Skeletal muscle tissue (tissue), 3 donors: ENCODE measurements at regions not wholly inside any gene's neighbourhood (a gene's known extent, or its start where the extent isn't known, plus 50 kb on each side); places are given as distances from the start of the nearest gene placed in this dataset.

Experiments
- H3K27ac ChIP-seq: one replicate; pipeline ENCODE4 v1.7.0; 2013; ENCODE audit warnings: mild to moderate bottlenecking, low read depth, low read length, inconsistent platforms
- H3K27me3 ChIP-seq, 3 donors: one replicate each; pipeline ENCODE4 v1.7.0; 2013; ENCODE audit warnings: low read length in 3 of 3; ENCODE audit not compliant: control insufficient read depth in 3 of 3, insufficient read depth in 3 of 3
- H3K36me3 ChIP-seq, 3 donors: one replicate each; pipeline ENCODE4 v1.7.0; 2013; ENCODE audit warnings: low read length in 3 of 3; ENCODE audit not compliant: control insufficient read depth in 3 of 3, insufficient read depth in 3 of 3
- H3K4me1 ChIP-seq, 3 donors: one replicate each; pipeline ENCODE4 v1.7.0; 2013; ENCODE audit warnings: low read length in 3 of 3, mild to moderate bottlenecking in 3 of 3; ENCODE audit not compliant: control insufficient read depth in 3 of 3, insufficient read depth in 3 of 3
- H3K4me3 ChIP-seq, 3 donors: one replicate each; pipeline ENCODE4 v1.7.0; 2013; ENCODE audit warnings: low read length in 3 of 3
- H3K9ac ChIP-seq, 3 donors: one replicate each; pipeline ENCODE4 v1.7.0; 2013; ENCODE audit warnings: low read length in 3 of 3, mild to moderate bottlenecking in 3 of 3, moderate library complexity in 2 of 3, low read depth in 1 of 3
- H3K9me3 ChIP-seq, 3 donors: one replicate each; pipeline ENCODE4 v1.7.0; 2013; ENCODE audit warnings: low read length in 3 of 3; ENCODE audit not compliant: control insufficient read depth in 3 of 3
- donor health status: Osteomylitis.

DNA sequence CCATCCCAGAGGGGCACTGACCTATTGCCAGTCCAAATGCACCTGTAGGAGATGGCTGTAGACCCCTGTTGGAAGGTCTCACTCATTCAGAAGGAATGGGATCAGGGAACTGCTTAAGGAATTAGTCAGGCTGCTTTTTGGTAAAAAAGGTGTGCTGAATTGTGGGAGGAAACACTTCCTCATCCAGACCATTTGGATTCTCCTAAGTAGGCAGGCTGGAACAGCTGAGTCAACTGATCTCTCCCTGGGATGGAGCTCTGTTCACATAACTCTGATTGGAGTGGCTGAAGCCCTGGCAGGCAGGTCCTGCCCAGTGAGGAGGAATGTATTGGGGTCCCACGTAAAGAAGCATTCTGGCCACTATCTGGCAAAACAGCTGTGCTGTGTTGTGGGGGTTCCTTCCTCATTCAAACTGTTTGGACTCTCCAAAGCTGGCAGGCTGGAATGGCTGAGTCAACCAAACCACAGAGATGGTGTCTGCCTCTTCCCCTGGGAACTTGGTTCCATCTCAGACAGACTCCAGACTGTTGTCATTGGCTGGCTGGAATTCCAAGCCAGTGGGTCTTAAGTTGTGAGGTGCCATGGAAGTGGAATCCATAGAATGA lies 70.7 kb upstream of the PDC start:
- Histone ChIP-seq H3K9me3 (no peaks in the 10 kb centered on the region), H3K9ac (no peak overlapping the region), H3K4me1 (no peaks in the 10 kb centered on the region), H3K27ac (no peak overlapping the region), H3K4me3 (no peak overlapping the region), H3K36me3 (no peaks in the 10 kb centered on the region), H3K27me3 (no peaks in the 10 kb centered on the region)

DNA sequence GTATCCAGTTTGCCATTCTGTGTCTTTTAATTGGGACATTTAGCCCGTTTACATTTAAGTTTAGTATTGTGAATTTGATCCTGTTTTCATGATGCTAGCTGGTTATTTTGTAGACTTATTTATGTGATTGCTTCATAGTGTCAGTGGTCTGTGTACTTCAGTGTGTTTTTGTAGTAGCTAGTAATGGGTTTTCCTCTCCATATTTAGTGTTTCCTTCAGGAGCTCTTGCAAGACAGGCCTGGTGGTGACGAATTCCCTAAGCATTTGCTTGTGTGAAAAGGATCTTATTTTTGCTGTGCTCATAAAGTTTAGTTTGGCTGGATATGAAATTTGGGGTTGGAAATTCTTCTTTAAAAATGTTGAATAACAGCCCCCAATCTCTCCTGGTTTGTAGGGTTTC lies 69.2 kb upstream of the PDC start:
- no peaks in the 10 kb centered on the region for H3K27me3 ChIP-seq
- H3K36me3 ChIP-seq = no peaks in the 10 kb centered on the region
- no peaks in the 10 kb centered on the region for H3K9me3 ChIP-seq
- H3K4me3 ChIP-seq = no peak overlapping the region
- no peak overlapping the region for H3K9ac ChIP-seq
- H3K27ac ChIP-seq = no peak overlapping the region
- no peaks in the 10 kb centered on the region for H3K4me1 ChIP-seq

DNA sequence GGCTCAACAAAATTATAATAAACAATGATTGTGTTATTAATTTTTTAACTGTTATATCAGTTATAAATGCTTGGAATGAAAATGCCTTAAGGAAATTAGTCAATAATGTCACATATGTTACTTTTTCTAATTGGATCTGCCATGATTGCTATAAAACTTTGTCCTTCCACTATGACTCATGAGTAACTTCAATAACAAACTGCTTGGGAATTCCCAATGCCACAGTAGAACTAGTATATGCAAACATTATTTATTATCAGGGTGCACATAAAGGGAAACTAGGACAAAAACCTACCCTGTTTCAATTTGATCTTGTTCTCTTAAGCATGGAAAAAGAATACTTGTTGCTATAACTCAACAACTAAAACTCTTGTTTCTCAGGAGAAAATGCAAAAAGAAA lies 59.1 kb upstream of the PDC start:
- no peak overlapping the region for H3K27ac ChIP-seq
- no peaks in the 10 kb centered on the region for H3K36me3 ChIP-seq
- H3K4me3 ChIP-seq = no peak overlapping the region
- no peaks in the 10 kb centered on the region for H3K4me1 ChIP-seq
- no peak overlapping the region for H3K9ac ChIP-seq
- H3K9me3 ChIP-seq = peaks cover 0 to 2% (median 2%) of the 10 kb centered on the region in 3 donors
- H3K27me3 ChIP-seq = no peaks in the 10 kb centered on the region

DNA sequence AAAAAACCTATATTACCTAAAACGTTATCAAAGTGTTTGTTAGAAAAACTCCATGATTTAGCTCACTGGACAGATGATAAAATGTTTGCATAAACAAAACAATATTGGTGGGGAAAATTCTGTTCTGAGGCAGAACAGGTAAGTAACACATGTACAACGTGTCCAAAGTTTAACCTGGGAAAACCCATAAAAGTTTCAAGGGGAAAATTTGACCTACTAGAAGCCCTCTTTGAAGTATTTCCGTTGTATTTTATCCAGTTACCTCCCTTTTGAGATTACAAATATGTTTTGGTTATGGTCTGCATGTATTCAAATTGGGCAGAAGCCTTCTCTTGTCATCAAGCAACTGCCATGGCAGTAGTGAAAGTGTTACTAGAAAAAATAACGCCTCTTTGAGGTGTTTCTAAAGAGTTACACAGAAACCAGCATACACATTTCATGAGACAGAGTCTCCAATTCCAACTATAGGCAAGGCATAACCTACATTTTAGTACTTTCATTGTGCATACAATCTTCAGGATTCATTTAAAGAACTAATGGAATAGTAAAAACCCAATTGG lies 58.0 kb upstream of the PDC start:
- H3K9ac ChIP-seq = no peak overlapping the region
- no peak overlapping the region for H3K4me3 ChIP-seq
- H3K36me3 ChIP-seq = no peaks in the 10 kb centered on the region
- no peaks in the 10 kb centered on the region for H3K4me1 ChIP-seq
- H3K27ac ChIP-seq = no peak overlapping the region
- H3K27me3 ChIP-seq = no peaks in the 10 kb centered on the region
- peaks cover 0 to 2% (median 2%) of the 10 kb centered on the region in 3 donors for H3K9me3 ChIP-seq

DNA sequence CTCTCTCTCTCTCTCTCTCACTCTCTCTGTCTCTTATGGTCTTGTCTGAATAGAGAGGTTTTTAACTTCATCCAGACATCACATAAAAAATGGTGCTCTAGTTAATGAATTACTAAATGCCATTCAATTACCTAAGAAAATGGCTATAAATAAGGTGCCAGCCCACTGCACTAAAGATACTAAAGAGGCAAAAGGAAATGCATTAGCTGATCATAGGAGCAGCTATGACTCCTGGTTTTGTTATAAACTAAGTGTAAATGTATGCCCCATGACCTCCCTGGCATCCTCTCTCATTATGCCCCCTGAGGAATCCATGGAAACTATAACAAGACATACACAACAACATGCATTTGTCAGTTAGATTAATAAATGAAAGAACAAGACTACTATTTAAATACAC lies 57.5 kb upstream of the PDC start:
- Histone ChIP-seq H3K4me1 (no peaks in the 10 kb centered on the region), H3K36me3 (no peaks in the 10 kb centered on the region), H3K9ac (no peak overlapping the region), H3K9me3 (peaks cover 0 to 2% (median 0%) of the 10 kb centered on the region in 3 donors), H3K27me3 (no peaks in the 10 kb centered on the region), H3K4me3 (no peak overlapping the region), H3K27ac (no peak overlapping the region)

DNA sequence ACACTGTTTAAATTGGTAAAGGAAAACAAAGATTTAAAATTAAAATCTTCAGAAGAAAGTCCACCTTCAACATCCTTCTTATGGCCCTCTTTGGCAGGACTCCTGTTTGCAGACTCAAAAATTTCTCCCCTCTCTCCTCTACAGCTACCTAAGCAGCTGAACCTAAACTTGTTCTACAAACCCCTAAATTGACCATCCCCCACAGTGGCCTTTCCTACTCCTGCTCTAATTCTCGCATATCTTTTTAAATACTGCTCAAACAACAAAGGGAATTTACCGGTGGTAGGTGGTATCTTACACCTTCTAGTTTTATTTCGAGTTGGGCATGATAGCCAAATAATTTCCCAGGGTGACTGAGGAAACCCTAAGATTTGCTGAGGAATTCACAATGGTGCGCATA lies 53.5 kb upstream of the PDC start:
- no peak overlapping the region for H3K9ac ChIP-seq
- H3K36me3 ChIP-seq = no peaks in the 10 kb centered on the region
- H3K27me3 ChIP-seq = no peaks in the 10 kb centered on the region
- no peak overlapping the region for H3K27ac ChIP-seq
- H3K9me3 ChIP-seq = no peaks in the 10 kb centered on the region
- no peak overlapping the region for H3K4me3 ChIP-seq
- no peaks in the 10 kb centered on the region for H3K4me1 ChIP-seq

DNA sequence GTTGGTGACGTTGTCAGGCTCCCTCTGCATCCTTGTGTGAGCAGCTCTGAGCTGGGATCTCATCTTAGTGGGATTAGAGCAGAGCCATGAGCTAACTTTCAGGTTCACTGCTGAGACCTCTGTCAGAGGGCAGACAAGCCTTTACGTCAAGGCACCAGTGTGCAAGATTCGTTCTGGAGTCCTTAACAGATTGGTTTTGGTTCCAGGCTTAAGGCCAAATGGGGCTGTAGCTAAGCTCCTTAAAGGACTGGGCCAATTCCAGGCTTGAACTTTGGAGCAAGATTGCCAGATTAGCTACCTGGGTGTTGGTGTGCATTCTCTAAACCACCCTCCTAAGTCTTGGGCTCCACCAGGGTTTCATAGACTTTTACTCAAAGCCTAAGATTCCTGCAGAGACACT lies 52.6 kb upstream of the PDC start:
- Histone ChIP-seq H3K27me3 (no peaks in the 10 kb centered on the region), H3K9me3 (no peaks in the 10 kb centered on the region)

DNA sequence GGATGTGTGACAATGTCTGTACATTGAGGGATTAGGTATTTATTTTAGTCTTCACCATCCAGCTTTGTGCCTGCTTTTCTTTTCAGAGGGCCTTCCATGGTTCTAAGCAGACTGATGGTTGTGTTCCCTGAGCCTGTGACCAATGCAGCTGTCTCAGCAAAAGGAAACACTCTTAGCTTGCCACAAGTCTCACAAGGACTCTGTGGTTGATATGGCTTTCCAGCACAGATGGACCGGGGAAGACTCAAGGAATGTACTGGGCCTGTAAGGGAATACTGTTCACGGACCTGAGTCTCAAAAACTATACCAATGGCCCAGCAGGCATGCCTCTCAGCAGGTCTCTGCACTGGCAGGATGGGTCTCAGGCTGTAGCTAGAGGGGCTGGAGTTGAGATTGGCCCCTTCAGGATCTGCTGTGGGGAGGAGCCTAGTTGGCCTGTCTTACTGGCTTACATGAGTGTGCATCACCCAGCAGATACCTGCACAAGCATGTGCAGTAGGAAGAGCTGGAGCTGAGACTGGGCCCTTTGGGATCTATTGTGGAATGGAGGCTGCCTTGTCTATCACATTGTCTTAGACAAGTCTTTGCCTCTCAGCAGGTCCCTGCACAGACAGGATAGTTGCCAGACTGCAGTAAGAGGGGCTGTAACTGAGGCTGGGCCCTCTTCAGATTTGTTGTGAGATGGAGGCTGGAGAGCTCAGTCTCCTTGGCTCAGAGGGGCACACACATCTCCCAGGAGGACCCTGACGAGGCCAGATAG lies 52.0 kb upstream of the PDC start:
- Histone ChIP-seq H3K4me1 (no peaks in the 10 kb centered on the region), H3K27me3 (no peaks in the 10 kb centered on the region), H3K27ac (no peak overlapping the region), H3K9me3 (no peaks in the 10 kb centered on the region), H3K9ac (no peak overlapping the region), H3K4me3 (no peak overlapping the region), H3K36me3 (no peaks in the 10 kb centered on the region)

More for the DNA sequence above, 52.6 kb upstream of the PDC start:
- Histone ChIP-seq H3K4me1 (no peaks in the 10 kb centered on the region), H3K9ac (no peak overlapping the region), H3K4me3 (no peak overlapping the region), H3K27ac (no peak overlapping the region), H3K36me3 (no peaks in the 10 kb centered on the region)

DNA sequence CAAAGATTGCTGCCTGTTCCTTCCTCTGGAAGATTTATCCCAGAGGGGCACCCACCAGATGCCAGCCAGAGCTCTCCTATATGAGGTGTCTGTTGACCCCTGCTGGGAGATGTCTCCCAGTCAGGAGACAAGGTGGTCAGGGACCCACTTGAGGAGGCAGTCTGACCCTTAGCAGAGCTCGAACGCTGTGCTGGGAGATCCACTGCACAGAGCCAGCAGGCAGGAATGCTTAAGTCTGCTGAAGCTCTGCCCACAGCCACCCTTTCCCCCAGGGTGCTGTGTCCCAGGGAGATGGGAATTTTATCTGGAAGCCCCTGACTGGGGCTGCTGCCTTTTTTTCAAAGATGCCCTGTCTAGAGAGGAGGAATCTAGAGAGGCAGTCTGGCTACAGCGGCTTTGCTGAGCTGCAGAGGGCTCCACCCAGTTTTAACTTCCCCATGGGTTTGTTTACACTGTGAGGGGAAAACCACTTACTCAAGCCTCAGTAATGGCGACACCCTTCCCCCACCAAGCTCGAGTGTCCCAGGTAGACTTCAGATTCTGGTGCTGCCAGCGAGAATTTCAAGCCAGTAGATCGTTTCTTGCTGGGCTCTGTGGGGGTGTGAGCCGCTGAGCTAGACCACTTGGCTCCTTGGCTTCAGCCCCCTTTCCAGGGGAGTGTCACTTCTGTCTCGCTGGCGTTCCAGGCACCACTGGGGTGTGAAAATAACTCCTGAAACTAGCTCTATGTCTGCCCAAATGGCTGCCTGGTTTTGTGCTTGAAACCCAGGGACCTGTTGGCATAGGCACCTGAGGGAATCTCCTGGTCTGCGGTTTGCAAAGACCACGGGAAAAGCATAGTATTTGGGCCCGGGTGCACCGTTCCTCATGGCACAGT lies 51.1 kb upstream of the PDC start:
- Histone ChIP-seq H3K9me3 (no peaks in the 10 kb centered on the region), H3K27me3 (no peaks in the 10 kb centered on the region), H3K9ac (no peak overlapping the region), H3K36me3 (no peaks in the 10 kb centered on the region), H3K27ac (no peak overlapping the region), H3K4me1 (no peaks in the 10 kb centered on the region), H3K4me3 (no peak overlapping the region)
